Skin of body (tissue), 1 donor: ENCODE measurements at regions not wholly inside any gene's neighbourhood (a gene's known extent, or its start where the extent isn't known, plus 50 kb on each side); places are given as distances from the start of the nearest gene placed in this dataset.

ENCODE experiments used
- DNase-seq: peaks from one replicate; lab custom pipeline; 2025; lab: John Stamatoyannopoulos, UW

GRCh38 chr3:193847402-193847801 is 254.4 kb downstream of the OPA1 start:
- no peak for DNase-seq

GRCh38 chr3:193848547-193848946 is 255.5 kb downstream of the OPA1 start:
- DNase-seq = no peak

GRCh38 chr3:193850084-193850619 is 257.1 kb downstream of the OPA1 start:
- DNase-seq = no peak

- no peak for DNase-seq
Measured at GRCh38 chr3:193851428-193851847, 258.4 kb downstream of the OPA1 start.

- no peak for DNase-seq
Measured at GRCh38 chr3:193851941-193852674, 259.1 kb downstream of the OPA1 start.

- no peak for DNase-seq
Measured at GRCh38 chr3:193852901-193853300, 259.9 kb downstream of the OPA1 start.

GRCh38 chr3:193853511-193854219 is 260.7 kb downstream of the OPA1 start:
- DNase-seq = no peak

- DNase-seq = no peak
Measured at GRCh38 chr3:193857996-193858395, 265.0 kb downstream of the OPA1 start.

GRCh38 chr3:193859195-193859594 is 266.2 kb downstream of the OPA1 start:
- no peak for DNase-seq

- DNase-seq = no peak
Measured at GRCh38 chr3:193861012-193861411, 268.0 kb downstream of the OPA1 start.

- DNase-seq = no peak
Measured at GRCh38 chr3:193862843-193863242, 269.8 kb downstream of the OPA1 start.

GRCh38 chr3:193863657-193864357 is 270.8 kb downstream of the OPA1 start:
- DNase-seq = no peak

- no peak for DNase-seq
Measured at GRCh38 chr3:193865339-193865738, 270.6 kb upstream of the HES1 start.

GRCh38 chr3:193865896-193866480 is 270.0 kb upstream of the HES1 start:
- no peak for DNase-seq

- DNase-seq = no peak
Measured at GRCh38 chr3:193868590-193868989, 267.4 kb upstream of the HES1 start.

- DNase-seq = peak; percentile 24
Measured at GRCh38 chr3:193869221-193870201, 266.4 kb upstream of the HES1 start.

GRCh38 chr3:193870376-193871219 is 265.4 kb upstream of the HES1 start:
- DNase-seq = no peak

- DNase-seq = no peak
Measured at GRCh38 chr3:193871220-193871485, 264.8 kb upstream of the HES1 start.

- DNase-seq = no peak
Measured at GRCh38 chr3:193872265-193872753, 263.6 kb upstream of the HES1 start.
